ENCODE measurements at regions not wholly inside any gene's neighbourhood (a gene's known extent, or its start where the extent isn't known, plus 50 kb on each side); places are given as distances from the start of the nearest gene placed in this dataset.

- Histone ChIP-seq H3K9me3 (no peaks in the 10 kb centered on the region), H3K27me3 (ENCODE audit: low read depth) (no peaks in the 10 kb centered on the region), H3K4me3 (no peak overlapping the region), H3K36me3 (replicated peaks) (no peaks in the 10 kb centered on the region), H3K4me1 (no peaks in the 10 kb centered on the region)
- in situ Hi-C loops (cut with MboI; ENCODE audit: low sequenced_read_pairs): no loop called here
- DNase-seq (ENCODE audit: low spot score in 2 of 2): no peak
Measured at GRCh38 chr6:169048185-169048864, 205.3 kb downstream of the THBS2 start.

DNA sequence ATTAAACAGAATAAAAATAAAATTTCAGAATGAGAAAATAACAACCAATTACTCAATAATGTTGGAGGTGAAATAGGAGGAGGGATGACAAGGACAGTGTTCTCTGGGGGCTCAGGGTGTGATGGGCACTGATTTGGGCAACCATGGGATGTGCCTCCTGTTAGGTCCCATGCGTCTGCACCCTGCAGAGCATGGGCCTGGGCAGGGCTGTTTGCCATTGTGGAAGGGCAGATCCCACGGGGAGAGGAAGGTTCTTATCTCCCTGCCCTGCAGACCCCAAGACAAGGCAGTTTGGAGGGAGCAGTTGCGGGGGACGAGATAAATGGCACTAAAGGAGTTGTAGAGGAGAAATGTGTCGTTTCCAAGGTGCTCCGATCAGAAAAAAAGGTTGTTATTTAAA lies 206.3 kb downstream of the THBS2 start:
- no peaks in the 10 kb centered on the region for H3K36me3 ChIP-seq (replicated peaks)
- DNase-seq (ENCODE audit: low spot score in 2 of 2): no peak
- H3K4me3 ChIP-seq: no peak overlapping the region
- no peaks in the 10 kb centered on the region for H3K4me1 ChIP-seq
- H3K9me3 ChIP-seq: no peaks in the 10 kb centered on the region
- H3K27me3 ChIP-seq (ENCODE audit: low read depth): no peaks in the 10 kb centered on the region
- in situ Hi-C loops (cut with MboI; ENCODE audit: low sequenced_read_pairs): no loop called here

DNA sequence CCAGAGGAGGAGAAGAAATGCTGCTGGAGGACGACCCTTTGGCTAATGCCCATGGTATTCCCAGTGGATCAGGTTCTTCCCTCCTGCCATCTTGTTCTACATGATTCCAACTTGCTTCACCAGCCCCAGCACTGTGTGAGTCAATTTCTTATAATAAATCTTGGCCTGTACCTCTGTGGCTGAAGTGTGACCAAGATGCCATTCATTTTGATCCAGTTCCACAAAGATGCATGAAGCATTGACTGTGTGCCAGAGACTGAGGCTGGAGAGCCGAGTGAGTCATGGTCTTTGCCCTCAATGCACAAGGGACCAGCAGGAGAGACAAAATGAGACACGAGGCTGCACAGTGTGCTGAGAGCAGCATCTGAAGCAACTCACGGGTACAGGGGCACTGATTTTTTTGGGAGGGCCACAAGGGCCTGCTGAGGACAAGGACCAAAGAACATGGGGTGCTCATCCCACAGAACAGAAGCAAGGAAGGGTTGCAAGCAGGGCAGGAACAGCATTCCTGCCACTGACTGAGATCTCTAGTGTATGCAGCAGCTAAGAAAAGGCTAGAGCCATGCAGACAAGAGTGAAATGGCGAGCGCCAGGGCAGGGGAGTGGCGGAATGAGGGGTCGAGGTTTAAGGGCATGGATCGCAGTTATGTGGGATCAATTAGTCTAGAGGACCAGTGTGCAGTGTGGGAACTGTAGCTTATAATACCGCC lies 207.0 kb downstream of the THBS2 start:
- no peaks in the 10 kb centered on the region for H3K27me3 ChIP-seq (ENCODE audit: low read depth)
- no peaks in the 10 kb centered on the region for H3K9me3 ChIP-seq
- H3K36me3 ChIP-seq (replicated peaks): no peaks in the 10 kb centered on the region
- no peak for DNase-seq (ENCODE audit: low spot score in 2 of 2)
- H3K4me3 ChIP-seq: no peak overlapping the region
- in situ Hi-C loops (cut with MboI; ENCODE audit: low sequenced_read_pairs): no loop called here
- H3K4me1 ChIP-seq: no peaks in the 10 kb centered on the region

DNA sequence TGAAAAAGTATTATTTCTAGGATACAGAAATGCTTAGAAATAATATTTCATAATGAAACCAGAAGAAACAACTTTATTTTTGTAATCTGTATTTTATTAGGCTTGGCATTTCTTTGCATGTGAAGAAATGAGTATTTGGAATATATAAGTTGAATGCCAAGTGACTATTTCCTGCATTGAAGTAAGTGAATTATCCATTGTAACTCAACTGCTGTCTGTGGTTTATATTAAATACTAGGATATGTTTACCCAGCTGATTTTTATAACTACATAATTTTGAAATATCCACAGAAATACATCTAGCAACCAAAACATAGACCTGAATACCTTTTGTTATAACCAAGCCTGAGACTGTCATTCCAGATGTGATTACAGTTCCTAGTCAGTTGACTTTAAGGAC lies 207.6 kb downstream of the THBS2 start:
- H3K4me3 ChIP-seq: no peak overlapping the region
- DNase-seq (ENCODE audit: low spot score in 2 of 2): no peak
- H3K4me1 ChIP-seq: no peaks in the 10 kb centered on the region
- no peaks in the 10 kb centered on the region for H3K9me3 ChIP-seq
- H3K36me3 ChIP-seq (replicated peaks): no peaks in the 10 kb centered on the region
- H3K27me3 ChIP-seq (ENCODE audit: low read depth): no peaks in the 10 kb centered on the region
- in situ Hi-C loops (cut with MboI; ENCODE audit: low sequenced_read_pairs): no loop called here

DNA sequence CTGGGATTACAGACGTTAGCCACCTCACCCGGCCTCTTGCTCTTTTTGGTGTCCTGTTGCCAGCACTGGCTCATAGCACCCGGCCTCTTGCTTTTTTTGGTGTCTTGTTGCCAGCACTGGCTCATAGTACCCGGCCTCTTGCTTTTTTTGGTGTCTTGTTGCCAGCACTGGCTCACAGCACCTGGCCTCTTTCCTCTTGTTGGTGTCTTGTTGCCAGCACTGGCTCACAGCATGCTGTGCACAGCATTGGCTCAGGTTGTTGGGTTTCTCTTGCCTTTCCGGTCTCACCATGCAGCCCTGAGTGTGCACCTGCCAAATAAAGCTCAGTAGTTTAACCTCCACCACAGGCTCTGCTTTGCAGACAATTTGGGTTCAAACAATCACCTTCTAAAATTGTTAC lies 208.2 kb downstream of the THBS2 start:
- no peaks in the 10 kb centered on the region for H3K4me1 ChIP-seq
- DNase-seq (ENCODE audit: low spot score in 2 of 2): no peak
- H3K36me3 ChIP-seq (replicated peaks): no peaks in the 10 kb centered on the region
- H3K27me3 ChIP-seq (ENCODE audit: low read depth): no peaks in the 10 kb centered on the region
- H3K9me3 ChIP-seq: no peaks in the 10 kb centered on the region
- in situ Hi-C loops (cut with MboI; ENCODE audit: low sequenced_read_pairs): no loop called here
- H3K4me3 ChIP-seq: no peak overlapping the region

- no peaks in the 10 kb centered on the region for H3K27me3 ChIP-seq (ENCODE audit: low read depth)
- no peaks in the 10 kb centered on the region for H3K36me3 ChIP-seq (replicated peaks)
- in situ Hi-C loops (cut with MboI; ENCODE audit: low sequenced_read_pairs): no loop called here
- no peak for DNase-seq (ENCODE audit: low spot score in 2 of 2)
- no peaks in the 10 kb centered on the region for H3K4me1 ChIP-seq
- H3K4me3 ChIP-seq: no peak overlapping the region
- H3K9me3 ChIP-seq: no peaks in the 10 kb centered on the region
Measured at GRCh38 chr6:169044381-169045230, 209.0 kb downstream of the THBS2 start.

GRCh38 chr6:169042061-169042460 lies 211.6 kb downstream of the THBS2 start:
- Histone ChIP-seq H3K9me3 (no peaks in the 10 kb centered on the region), H3K36me3 (replicated peaks) (no peaks in the 10 kb centered on the region), H3K4me1 (no peaks in the 10 kb centered on the region), H3K27me3 (ENCODE audit: low read depth) (no peaks in the 10 kb centered on the region), H3K4me3 (no peak overlapping the region)
- in situ Hi-C loops (cut with MboI; ENCODE audit: low sequenced_read_pairs): no loop called here
- no peak for DNase-seq (ENCODE audit: low spot score in 2 of 2)

DNA sequence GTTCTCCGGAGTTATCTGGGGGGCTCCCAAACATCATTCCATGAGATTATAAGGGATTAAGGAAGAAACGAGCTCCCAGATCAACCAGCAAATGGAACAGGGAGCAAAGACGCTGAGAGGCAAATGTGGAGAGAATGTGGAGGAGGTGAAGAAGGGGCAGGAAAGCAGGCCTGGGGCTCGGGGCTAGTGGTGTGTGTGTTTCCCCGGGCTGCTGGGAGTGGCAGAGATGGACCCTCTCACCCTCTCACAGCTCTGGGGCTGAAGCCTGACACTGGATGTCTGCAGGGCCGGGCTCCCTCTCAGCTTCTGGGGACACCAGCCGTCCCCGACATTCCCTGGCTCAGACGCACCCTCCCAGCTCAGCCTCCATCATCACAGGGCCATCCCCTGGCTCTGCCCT lies 212.6 kb downstream of the THBS2 start:
- Histone ChIP-seq H3K36me3 (replicated peaks) (no peaks in the 10 kb centered on the region), H3K4me3 (no peak overlapping the region), H3K27me3 (ENCODE audit: low read depth) (no peaks in the 10 kb centered on the region), H3K4me1 (no peaks in the 10 kb centered on the region), H3K9me3 (no peaks in the 10 kb centered on the region)
- in situ Hi-C loops (cut with MboI; ENCODE audit: low sequenced_read_pairs): no loop called here
- no peak for DNase-seq (ENCODE audit: low spot score in 2 of 2)

DNA sequence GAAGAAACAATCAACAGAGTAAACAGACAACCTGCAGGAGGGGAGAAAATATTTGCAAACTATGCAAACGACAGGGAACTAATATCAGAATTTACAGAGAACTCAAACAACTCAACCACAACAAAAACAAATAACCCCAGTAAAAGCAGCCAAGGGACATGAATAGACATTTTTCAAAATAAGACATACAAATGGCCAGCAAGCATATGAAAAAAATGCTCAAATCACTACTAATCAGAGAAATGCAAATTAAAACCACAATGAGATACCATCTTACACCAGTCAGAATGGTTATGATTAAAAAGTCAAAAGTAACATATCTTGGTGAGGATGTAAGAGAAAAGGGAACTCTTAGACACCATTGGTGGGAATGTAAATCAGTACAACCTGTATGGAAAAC lies 215.0 kb downstream of the THBS2 start:
- no peaks in the 10 kb centered on the region for H3K9me3 ChIP-seq
- H3K27me3 ChIP-seq (ENCODE audit: low read depth): no peaks in the 10 kb centered on the region
- in situ Hi-C loops (cut with MboI; ENCODE audit: low sequenced_read_pairs): no loop called here
- H3K4me1 ChIP-seq: no peaks in the 10 kb centered on the region
- DNase-seq (ENCODE audit: low spot score in 2 of 2): no peak
- H3K4me3 ChIP-seq: no peak overlapping the region
- H3K36me3 ChIP-seq (replicated peaks): no peaks in the 10 kb centered on the region

DNA sequence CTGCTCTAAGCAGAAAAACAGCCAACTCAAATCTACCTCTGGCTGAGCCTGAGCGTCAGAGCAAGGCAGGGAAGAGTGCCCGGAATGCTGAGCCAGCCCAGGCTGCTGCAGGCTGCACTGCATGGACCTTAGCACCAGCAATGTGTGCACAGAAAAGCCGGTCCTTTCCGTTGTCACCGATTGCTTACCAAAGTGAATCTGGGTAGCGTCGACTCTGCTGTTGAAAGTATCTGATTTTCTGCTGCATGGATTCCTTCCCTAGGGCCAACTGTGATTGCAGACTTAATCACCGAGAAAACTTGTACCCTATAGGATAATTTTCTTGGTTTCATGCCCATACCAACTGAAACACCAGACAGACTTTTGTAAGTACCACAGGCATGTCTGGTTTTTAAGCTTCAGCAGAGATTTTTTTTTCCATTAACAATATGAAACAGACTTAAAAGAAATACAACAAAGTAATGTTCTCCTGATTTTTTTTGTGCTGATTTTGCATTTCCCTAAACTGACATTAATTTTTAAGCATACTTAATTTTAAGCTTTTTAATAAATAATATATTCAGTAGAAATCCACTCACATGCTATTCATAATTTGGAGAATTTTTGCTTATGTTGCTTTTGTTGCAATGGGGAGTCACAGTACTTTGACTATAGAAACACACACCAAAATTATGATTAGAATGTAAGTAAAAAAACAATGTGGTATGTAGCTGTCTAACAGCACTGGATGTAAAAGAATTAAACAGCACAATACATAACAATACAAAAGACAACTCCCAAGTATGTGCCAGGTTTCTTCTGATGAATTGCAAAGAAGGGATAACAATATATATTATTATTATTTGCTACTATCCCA lies 218.0 kb downstream of the THBS2 start:
- no peaks in the 10 kb centered on the region for H3K36me3 ChIP-seq (replicated peaks)
- H3K4me1 ChIP-seq: no peaks in the 10 kb centered on the region
- H3K4me3 ChIP-seq: no peak overlapping the region
- DNase-seq (ENCODE audit: low spot score in 2 of 2): no peak
- H3K27me3 ChIP-seq (ENCODE audit: low read depth): no peaks in the 10 kb centered on the region
- no peaks in the 10 kb centered on the region for H3K9me3 ChIP-seq
- in situ Hi-C loops (cut with MboI; ENCODE audit: low sequenced_read_pairs): no loop called here

GRCh38 chr6:169034516-169035167 lies 219.0 kb downstream of the THBS2 start:
- in situ Hi-C loops (cut with MboI; ENCODE audit: low sequenced_read_pairs): no loop called here
- H3K9me3 ChIP-seq: no peaks in the 10 kb centered on the region
- no peaks in the 10 kb centered on the region for H3K36me3 ChIP-seq (replicated peaks)
- no peak for DNase-seq (ENCODE audit: low spot score in 2 of 2)
- no peaks in the 10 kb centered on the region for H3K27me3 ChIP-seq (ENCODE audit: low read depth)
- no peaks in the 10 kb centered on the region for H3K4me1 ChIP-seq
- no peak overlapping the region for H3K4me3 ChIP-seq

GRCh38 chr6:169029861-169030260 lies 223.8 kb downstream of the THBS2 start:
- no peaks in the 10 kb centered on the region for H3K27me3 ChIP-seq (ENCODE audit: low read depth)
- no peaks in the 10 kb centered on the region for H3K4me1 ChIP-seq
- no peak overlapping the region for H3K4me3 ChIP-seq
- no peaks in the 10 kb centered on the region for H3K36me3 ChIP-seq (replicated peaks)
- no peaks in the 10 kb centered on the region for H3K9me3 ChIP-seq
- in situ Hi-C loops (cut with MboI; ENCODE audit: low sequenced_read_pairs): no loop called here
- DNase-seq (ENCODE audit: low spot score in 2 of 2): no peak

- DNase-seq (ENCODE audit: low spot score in 2 of 2): no peak
- in situ Hi-C loops (cut with MboI; ENCODE audit: low sequenced_read_pairs): no loop called here
Measured at GRCh38 chr6:169028343-169028742, 225.3 kb downstream of the THBS2 start.

More at GRCh38 chr6:169028343-169028742, 225.3 kb downstream of the THBS2 start:
- no peaks in the 10 kb centered on the region for H3K9me3 ChIP-seq
- H3K27me3 ChIP-seq (ENCODE audit: low read depth): no peaks in the 10 kb centered on the region
- no peaks in the 10 kb centered on the region for H3K36me3 ChIP-seq (replicated peaks)
- no peak overlapping the region for H3K4me3 ChIP-seq
- H3K4me1 ChIP-seq: no peaks in the 10 kb centered on the region

All from HAP-1 (cell line).